Lower leg skin (tissue), 4 donors: ENCODE measurements at regions not wholly inside any gene's neighbourhood (a gene's known extent, or its start where the extent isn't known, plus 50 kb on each side); places are given as distances from the start of the nearest gene placed in this dataset.
A peak's percentile ranks its signal among the peaks of the same experiment; 100 is the strongest.

Experiments
- DNase-seq, 2 donors: peaks; one replicate each; pipeline ENCODE4 v3.0.0-alpha.2; 2019; ENCODE audit warnings: low spot score in 2 of 2
- H3K4me3 ChIP-seq: fragments of 200-600 bp; sonication (generic); 2 replicates; pipeline ENCODE4 v1.5.1; 2017; ENCODE audit warnings: mild to moderate bottlenecking, low read depth; ENCODE audit not compliant: poor library complexity, severe bottlenecking
- POLR2A ChIP-seq, 2 donors: fragments of 450-650 bp; IDR thresholded peaks; one replicate each; pipeline ENCODE4 v1.6.1; 2016 to 2017; ENCODE audit warnings: antibody characterized with exemption in 2 of 2, mild to moderate bottlenecking in 1 of 2, moderate library complexity in 1 of 2
- WGBS, 2 donors: methylation state at CpG; one replicate each; pipeline ENCODE4 v1.1.5; 2018; 5-methylcytosine and 5-hydroxymethylcytosine counted together
- intact Hi-C: fragments of 100-400 bp; cut with DNase I; formaldehyde crosslinking; loops from one replicate; pipeline ENCODE4 v1.15.0; 2023; ENCODE audit warnings: low total_unique reads
- TF ChIP-seq, protein P1 (sequence below), 3 donors: fragments of 450-650 bp; IDR thresholded peaks; one replicate each; pipeline ENCODE4 v1.5.1; 2016; ENCODE audit warnings: antibody characterized with exemption in 3 of 3, mild to moderate bottlenecking in 3 of 3, moderate library complexity in 2 of 3

DNA sequence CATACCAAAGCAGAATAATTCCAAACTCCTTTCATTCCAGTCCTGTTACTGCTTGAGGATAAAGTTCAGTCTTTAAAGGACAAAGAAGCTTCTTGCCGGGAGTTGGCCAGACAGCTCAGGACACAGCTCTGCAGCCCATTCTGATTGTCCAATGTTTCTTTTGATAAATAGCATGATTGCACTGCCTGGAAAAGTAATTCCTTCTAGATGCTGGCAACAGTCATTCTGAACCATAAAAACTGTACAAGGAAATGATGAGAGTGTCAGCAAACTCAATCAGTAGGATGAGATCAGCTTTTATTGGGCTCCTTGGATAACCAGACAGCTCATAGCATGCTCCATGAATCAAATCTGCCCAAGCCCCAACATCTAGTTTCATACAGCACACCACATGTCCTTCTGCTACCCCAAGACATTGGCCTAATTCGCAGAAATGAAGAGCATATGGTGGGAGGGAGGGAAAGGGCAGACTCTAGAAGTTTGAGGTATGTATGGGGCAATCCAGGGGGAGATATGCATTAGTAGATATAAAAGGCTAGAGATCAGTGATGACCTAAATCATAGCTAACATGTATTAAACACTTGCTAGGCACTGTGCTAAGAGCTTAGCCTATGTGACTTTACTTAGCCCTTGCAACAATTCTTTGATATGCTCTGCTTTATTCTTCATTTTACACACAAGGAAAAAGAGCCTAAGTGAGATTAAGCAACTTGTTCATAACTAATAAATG is 219.9 kb upstream of the NREP start:
- TF ChIP-seq, protein P1, sequence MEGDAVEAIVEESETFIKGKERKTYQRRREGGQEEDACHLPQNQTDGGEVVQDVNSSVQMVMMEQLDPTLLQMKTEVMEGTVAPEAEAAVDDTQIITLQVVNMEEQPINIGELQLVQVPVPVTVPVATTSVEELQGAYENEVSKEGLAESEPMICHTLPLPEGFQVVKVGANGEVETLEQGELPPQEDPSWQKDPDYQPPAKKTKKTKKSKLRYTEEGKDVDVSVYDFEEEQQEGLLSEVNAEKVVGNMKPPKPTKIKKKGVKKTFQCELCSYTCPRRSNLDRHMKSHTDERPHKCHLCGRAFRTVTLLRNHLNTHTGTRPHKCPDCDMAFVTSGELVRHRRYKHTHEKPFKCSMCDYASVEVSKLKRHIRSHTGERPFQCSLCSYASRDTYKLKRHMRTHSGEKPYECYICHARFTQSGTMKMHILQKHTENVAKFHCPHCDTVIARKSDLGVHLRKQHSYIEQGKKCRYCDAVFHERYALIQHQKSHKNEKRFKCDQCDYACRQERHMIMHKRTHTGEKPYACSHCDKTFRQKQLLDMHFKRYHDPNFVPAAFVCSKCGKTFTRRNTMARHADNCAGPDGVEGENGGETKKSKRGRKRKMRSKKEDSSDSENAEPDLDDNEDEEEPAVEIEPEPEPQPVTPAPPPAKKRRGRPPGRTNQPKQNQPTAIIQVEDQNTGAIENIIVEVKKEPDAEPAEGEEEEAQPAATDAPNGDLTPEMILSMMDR (IDR thresholded peaks at IDR 0.05), result no peak
- no peak for TF ChIP-seq POLR2A (IDR thresholded peaks at IDR 0.05)
- H3K4me3 ChIP-seq, result no peak overlapping the region
- no peak for DNase-seq
- intact Hi-C loops, result no loop called here
- WGBS, 2 donors, result 62 to 69% methylated on average over 2 of the region's 2 CpGs

DNA sequence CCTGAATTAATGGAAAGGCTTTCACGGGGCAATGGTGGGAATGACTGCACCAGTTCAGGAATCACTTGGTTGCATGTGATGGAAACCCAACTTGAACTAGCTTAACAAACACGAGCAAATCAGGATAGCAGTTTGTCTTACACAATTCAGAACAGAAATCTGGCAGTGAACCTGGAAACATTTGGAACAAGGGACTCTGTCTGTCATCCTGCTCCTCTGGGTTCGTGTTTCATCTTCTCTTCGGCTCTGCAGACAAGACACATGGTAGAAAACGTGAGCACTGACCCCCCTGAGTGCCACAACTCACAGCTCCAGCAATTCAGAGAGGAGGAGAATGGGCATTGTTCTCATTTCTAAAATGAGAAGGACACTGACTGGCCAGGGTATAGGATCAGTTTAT is 218.1 kb upstream of the NREP start:
- no peak overlapping the region for H3K4me3 ChIP-seq
- intact Hi-C loops, result no loop called here
- TF ChIP-seq, protein P1 (IDR thresholded peaks at IDR 0.05), result no peak
- TF ChIP-seq POLR2A (IDR thresholded peaks at IDR 0.05), result no peak
- 36 to 46% methylated on average over 5 of the region's 5 CpGs for WGBS, 2 donors
- peak in 1 of 2 donors; percentile 21 for DNase-seq

DNA sequence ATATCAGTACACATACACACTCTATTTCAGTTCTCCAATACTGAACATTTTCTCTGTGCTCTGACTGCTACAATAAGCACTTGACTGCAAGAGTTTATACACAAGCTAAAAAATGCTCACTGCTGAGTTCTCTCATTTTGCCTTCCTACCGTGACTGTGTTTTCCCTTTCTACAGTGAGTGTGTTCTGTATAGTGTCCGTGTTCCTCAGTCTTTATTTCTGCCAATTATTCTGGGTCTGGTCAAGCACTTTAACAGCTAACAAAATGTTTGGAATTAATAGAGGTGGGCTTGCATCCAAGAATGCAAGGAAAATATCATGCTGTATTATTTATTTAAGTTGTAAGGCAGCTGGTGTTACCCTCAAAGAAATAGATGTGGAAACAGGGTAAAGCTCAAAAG is 217.0 kb upstream of the NREP start:
- TF ChIP-seq, protein P1 (IDR thresholded peaks at IDR 0.05), result no peak
- no peak for TF ChIP-seq POLR2A (IDR thresholded peaks at IDR 0.05)
- DNase-seq, result no peak
- H3K4me3 ChIP-seq, result no peak overlapping the region
- intact Hi-C loops, result no loop called here
- 56 to 61% methylated on average over 2 of the region's 2 CpGs for WGBS, 2 donors

DNA sequence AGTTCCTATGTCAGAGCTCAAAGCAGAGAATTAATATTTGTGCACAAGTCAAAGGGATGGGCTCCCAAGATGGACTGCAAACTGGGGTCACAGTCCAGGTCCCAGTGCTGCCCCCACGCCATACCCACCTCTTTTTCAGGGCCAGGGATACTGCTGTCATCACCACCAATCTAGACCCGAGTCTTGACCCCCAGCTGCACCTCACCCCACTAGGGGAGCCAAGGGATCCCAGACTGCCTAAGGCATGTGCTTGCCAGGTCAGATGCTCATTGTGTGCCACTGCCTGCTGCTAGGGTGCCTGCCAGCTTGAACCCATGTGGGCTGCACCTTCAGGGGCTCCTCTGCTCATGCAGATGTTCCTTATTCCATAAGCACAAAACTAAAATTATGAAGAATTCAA is 215.6 kb upstream of the NREP start:
- no peak overlapping the region for H3K4me3 ChIP-seq
- intact Hi-C loops, result no loop called here
- no peak for DNase-seq
- 87 to 92% methylated on average over 2 of the region's 2 CpGs for WGBS, 2 donors
- TF ChIP-seq, protein P1 (IDR thresholded peaks at IDR 0.05), result no peak
- no peak for TF ChIP-seq POLR2A (IDR thresholded peaks at IDR 0.05)

DNA sequence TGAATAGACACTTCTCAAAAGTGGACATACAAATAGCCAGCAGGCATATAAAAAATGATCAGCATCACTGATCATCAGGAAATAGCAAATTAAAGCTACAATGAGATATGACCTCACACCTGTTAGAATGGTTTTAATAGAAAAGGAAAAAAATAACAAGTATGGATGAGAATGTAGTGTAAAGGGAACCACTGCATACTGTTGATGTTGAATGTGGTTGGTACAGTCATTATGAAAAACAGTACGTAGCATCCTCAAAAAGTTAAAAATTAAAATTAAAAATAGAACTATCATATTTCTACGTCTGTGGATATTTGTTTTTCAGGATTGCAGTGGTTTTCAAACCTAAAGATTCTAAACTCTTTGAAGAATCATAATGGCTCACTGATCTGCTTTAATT is 215.1 kb upstream of the NREP start:
- 85 to 93% methylated on average over 2 of the region's 2 CpGs for WGBS, 2 donors
- TF ChIP-seq, protein P1 (IDR thresholded peaks at IDR 0.05), result no peak
- TF ChIP-seq POLR2A (IDR thresholded peaks at IDR 0.05), result no peak
- intact Hi-C loops, result no loop called here
- DNase-seq, result no peak
- H3K4me3 ChIP-seq, result no peak overlapping the region

DNA sequence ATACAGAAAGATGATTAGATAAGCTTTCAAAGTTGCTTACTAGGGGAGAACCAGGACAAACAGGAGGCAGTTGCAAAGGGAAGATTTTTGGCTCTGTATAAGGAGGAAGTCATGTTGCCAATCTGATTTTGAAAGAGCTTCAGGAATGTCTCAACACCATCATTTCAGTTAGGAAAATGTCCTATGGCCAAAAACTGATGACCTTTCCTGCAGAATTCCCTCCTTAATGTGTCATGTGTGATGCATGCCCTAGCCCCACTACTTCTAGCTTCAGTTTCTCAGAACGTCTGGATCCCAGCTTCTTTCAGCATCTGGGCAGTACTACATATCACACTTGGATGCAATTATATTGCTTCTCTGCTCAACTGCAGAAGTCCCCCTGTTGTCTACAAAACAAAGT is 211.5 kb upstream of the NREP start:
- DNase-seq, result peak in 1 of 2 donors; percentile 31
- 50 to 60% methylated on average over 1 of the region's 1 CpG for WGBS, 2 donors
- TF ChIP-seq, protein P1 (IDR thresholded peaks at IDR 0.05), result no peak
- TF ChIP-seq POLR2A (IDR thresholded peaks at IDR 0.05), result no peak
- H3K4me3 ChIP-seq, result no peak overlapping the region
- intact Hi-C loops, result no loop called here
